Neuron (in vitro differentiated cells): ENCODE measurements at regions not wholly inside any gene's neighbourhood (a gene's known extent, or its start where the extent isn't known, plus 50 kb on each side); places are given as distances from the start of the nearest gene placed in this dataset.

Experiments
- H2AFZ ChIP-seq: one replicate; pipeline ENCODE4 v1.6.1; 2013; ENCODE audit warnings: low read depth, mild to moderate bottlenecking, inconsistent platforms, low read length, moderate library complexity
- H3K27me3 ChIP-seq: one replicate; pipeline ENCODE4 v1.6.1; 2013; ENCODE audit warnings: low read length; ENCODE audit not compliant: insufficient read depth
- H3K36me3 ChIP-seq: one replicate; pipeline ENCODE4 v1.6.1; 2013; ENCODE audit warnings: low read length; ENCODE audit not compliant: insufficient read depth
- H3K4me1 ChIP-seq: one replicate; pipeline ENCODE4 v1.6.1; 2013; ENCODE audit warnings: low read length; ENCODE audit not compliant: insufficient read depth
- H3K4me3 ChIP-seq: 2 replicates; pipeline ENCODE4 v1.5.1; 2013; ENCODE audit warnings: mild to moderate bottlenecking, low read length, moderate library complexity
- H3K9me3 ChIP-seq: one replicate; pipeline ENCODE4 v1.6.1; 2013; ENCODE audit warnings: low read length

DNA sequence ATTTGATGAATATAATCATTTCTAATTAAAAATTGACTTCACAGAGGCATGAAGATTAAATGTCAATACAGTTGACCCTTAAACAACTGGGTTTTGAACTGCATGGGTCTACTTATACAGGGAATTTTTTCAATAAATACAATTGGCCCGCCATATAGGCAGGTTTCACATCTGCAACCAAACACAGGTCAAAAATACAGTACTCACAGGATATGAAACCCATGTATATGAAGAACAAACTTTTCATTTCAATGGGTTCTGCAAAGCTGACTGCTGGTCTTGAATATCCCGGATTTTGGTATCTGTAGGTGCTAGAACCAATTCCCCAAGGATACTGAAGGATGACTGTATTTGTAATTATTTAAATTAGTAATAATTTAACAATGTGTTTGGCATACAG lies 555.6 kb downstream of the EPHA4 start:
- Histone ChIP-seq H3K4me3 (no peak overlapping the region), H3K27me3 (no peaks in the 10 kb centered on the region), H2AFZ (no peak overlapping the region), H3K4me1 (no peaks in the 10 kb centered on the region), H3K36me3 (no peaks in the 10 kb centered on the region), H3K9me3 (no peaks in the 10 kb centered on the region)

DNA sequence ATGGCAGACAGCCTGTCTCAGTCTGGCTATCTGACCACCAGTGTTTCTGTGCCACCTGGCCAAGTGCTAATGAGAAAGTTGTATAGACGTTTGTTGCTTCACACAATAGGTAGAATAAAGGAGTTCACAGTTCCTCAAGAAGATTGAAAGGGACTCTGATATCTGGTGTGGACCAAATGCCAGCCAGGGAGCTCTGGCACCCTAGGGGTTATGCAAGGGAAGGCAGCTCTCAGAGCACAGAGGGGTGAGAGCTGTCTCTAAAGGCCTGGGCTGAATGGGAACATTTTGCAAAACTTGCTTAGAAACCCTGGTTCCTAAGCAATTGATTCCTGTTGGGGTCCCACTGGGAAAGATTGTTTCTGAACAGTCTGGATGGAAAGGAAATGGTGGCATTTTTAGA lies 553.8 kb downstream of the EPHA4 start:
- no peaks in the 10 kb centered on the region for H3K9me3 ChIP-seq

DNA sequence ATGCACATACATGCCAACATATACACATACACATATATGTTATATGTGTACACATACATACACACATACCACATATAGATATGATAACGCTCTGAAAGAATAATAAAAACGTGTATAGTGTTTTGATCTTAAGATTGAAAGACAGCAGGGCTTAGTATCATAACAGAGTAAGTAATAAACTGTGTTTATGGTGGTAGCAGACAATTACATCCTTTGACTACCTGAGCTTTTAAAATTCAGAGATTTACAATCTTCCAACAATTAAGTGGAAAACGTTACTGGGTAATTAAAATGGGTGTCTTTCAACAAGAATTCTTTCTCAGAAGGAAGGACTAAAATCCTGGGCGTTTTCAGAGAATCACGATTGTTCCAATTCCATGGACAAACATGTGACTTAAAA lies 552.4 kb downstream of the EPHA4 start:
- H2AFZ ChIP-seq: no peak overlapping the region
- H3K27me3 ChIP-seq: no peaks in the 10 kb centered on the region
- no peak overlapping the region for H3K4me3 ChIP-seq
- no peaks in the 10 kb centered on the region for H3K4me1 ChIP-seq
- H3K9me3 ChIP-seq: no peaks in the 10 kb centered on the region
- H3K36me3 ChIP-seq: no peaks in the 10 kb centered on the region

More for the DNA sequence above, 553.8 kb downstream of the EPHA4 start:
- Histone ChIP-seq H3K4me1 (no peaks in the 10 kb centered on the region), H2AFZ (no peak overlapping the region), H3K27me3 (no peaks in the 10 kb centered on the region), H3K36me3 (no peaks in the 10 kb centered on the region), H3K4me3 (no peak overlapping the region)

DNA sequence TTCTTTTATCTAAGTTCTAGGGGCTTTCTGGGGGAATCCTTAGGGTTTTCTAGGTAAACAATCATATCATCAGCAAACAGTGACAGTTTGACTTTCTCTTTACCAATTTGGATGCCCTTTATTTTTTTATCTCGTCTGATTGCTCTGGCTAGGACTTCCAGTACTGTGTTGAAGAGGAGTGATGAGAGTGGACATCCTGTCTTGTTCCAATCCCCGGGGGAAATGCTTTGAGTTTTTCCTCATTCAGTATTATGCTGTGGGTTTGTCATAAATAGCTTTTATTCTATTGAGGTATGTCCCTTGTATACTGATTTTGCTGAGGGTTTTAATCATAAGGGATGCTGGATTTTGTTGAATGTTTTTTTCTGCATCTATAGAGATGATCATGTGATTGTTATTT lies 549.5 kb downstream of the EPHA4 start:
- no peak overlapping the region for H3K4me3 ChIP-seq
- no peaks in the 10 kb centered on the region for H3K4me1 ChIP-seq
- H3K36me3 ChIP-seq: no peaks in the 10 kb centered on the region
- no peak overlapping the region for H2AFZ ChIP-seq
- H3K27me3 ChIP-seq: no peaks in the 10 kb centered on the region
- H3K9me3 ChIP-seq: no peaks in the 10 kb centered on the region

DNA sequence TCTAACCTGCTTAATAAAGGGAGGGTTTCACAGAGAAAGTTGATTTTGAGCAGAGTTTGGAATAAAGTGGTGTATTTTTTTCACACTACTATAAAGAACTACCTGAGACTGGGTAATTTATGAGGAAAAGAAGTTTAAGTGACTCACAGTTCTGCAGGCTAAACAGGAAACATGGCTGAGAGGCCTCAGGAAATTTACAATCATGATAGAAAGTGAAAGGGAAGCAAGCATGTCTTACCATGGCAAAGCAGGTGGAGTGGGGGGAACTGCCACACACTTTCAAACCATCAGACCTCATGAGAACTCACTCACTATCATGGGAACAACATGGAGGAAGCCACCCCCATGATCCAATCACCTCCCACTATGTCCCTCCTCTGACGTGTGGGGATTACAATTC lies 546.7 kb downstream of the EPHA4 start:
- Histone ChIP-seq H3K4me3 (no peak overlapping the region), H3K9me3 (no peaks in the 10 kb centered on the region), H3K36me3 (no peaks in the 10 kb centered on the region), H3K27me3 (no peaks in the 10 kb centered on the region), H2AFZ (no peak overlapping the region), H3K4me1 (no peaks in the 10 kb centered on the region)

DNA sequence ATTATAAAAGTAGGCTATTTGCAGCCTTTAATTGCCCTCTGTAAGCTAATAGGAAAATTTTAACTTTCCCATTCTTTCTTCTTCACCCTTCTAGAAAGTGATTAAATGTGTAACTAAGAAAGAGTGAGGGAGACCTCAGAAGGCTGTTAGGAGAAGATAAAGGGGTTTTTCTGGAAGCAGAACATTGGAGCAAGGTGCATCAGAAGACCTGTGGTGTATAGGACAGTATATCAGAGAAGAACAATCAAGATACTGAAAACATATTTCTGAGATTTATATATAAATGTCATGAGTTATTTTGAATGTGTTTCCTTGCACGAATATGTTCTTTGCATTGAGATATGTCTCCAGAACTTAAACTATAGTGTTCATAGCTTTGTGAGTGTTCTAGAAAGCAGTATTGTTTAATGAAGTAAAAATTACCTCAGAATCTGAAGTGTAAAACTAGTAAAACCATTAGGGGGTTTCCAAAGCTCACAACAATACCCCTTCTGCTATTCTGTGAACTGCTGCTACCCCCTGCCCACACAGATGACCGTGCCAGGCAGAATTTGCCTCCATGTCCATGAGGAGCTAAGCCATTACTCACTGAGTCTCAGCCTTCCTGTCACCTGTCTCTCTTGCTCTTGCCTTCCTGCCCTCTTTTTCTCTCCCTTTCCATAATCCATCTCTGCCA lies 537.9 kb downstream of the EPHA4 start:
- H3K27me3 ChIP-seq: no peaks in the 10 kb centered on the region
- H3K4me1 ChIP-seq: no peaks in the 10 kb centered on the region
- no peaks in the 10 kb centered on the region for H3K36me3 ChIP-seq
- no peak overlapping the region for H2AFZ ChIP-seq
- H3K4me3 ChIP-seq: no peak overlapping the region
- H3K9me3 ChIP-seq: no peaks in the 10 kb centered on the region

DNA sequence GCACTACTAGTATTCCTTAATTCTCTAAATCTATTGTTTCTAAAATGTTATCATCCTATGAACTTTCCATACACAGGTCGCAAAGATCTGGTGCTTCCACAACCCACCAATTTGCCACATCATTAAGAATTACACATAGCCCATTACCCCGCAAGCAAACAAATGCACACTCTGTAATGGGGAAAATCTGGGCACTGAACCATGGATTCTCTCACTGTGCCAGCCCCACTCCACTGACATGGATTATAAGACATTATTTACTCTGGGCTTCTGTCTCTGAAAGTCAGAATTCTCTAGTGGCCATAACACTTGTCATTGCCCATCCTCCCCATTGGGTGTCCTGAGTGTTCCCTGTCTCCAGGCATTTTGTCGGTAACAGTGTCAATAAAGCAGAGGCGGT lies 537.1 kb downstream of the EPHA4 start:
- Histone ChIP-seq H3K9me3 (no peaks in the 10 kb centered on the region), H3K4me3 (no peak overlapping the region), H3K36me3 (no peaks in the 10 kb centered on the region), H2AFZ (no peak overlapping the region), H3K4me1 (no peaks in the 10 kb centered on the region), H3K27me3 (no peaks in the 10 kb centered on the region)

DNA sequence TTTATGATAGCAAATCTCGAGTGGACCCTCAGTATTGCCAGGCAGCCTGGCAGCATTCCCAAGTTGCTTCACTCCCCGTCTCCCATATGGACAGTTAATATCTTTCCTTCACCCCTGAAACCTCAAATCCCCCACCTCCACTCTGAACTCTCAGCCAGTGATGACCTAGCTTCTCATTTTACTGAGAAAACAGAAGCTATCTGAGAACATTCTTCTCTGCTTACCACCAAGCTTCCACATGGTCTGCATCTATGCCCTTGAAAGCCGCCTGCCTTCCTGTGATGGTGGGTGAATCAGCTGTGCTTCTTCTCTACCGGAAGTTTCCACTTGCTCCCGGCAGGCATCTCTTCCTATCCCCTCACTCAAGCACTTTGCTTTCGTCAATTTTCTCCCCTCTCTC lies 529.2 kb downstream of the EPHA4 start:
- Histone ChIP-seq H2AFZ (no peak overlapping the region), H3K27me3 (no peaks in the 10 kb centered on the region), H3K36me3 (no peaks in the 10 kb centered on the region), H3K9me3 (no peaks in the 10 kb centered on the region), H3K4me3 (no peak overlapping the region), H3K4me1 (no peaks in the 10 kb centered on the region)

DNA sequence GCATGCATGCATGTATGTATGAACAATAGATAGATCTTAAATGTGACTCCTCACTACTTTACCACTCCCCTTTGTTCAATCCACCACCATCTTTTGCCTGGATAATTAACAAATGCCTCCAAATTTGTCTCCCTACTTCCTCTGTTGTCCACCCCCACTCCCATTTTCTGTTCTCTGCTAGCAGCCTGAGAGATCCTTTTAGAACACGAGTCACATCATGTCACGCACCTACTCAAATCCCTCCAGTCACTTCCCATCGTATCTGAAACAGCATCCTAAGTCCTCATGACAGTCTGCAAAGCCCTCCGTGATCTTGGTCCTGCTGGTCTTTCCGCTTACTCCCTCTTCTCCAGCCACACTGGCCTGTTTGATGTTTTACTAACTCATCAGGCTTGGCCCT lies 527.3 kb downstream of the EPHA4 start:
- no peaks in the 10 kb centered on the region for H3K9me3 ChIP-seq
- H3K36me3 ChIP-seq: no peaks in the 10 kb centered on the region
- no peaks in the 10 kb centered on the region for H3K4me1 ChIP-seq

DNA sequence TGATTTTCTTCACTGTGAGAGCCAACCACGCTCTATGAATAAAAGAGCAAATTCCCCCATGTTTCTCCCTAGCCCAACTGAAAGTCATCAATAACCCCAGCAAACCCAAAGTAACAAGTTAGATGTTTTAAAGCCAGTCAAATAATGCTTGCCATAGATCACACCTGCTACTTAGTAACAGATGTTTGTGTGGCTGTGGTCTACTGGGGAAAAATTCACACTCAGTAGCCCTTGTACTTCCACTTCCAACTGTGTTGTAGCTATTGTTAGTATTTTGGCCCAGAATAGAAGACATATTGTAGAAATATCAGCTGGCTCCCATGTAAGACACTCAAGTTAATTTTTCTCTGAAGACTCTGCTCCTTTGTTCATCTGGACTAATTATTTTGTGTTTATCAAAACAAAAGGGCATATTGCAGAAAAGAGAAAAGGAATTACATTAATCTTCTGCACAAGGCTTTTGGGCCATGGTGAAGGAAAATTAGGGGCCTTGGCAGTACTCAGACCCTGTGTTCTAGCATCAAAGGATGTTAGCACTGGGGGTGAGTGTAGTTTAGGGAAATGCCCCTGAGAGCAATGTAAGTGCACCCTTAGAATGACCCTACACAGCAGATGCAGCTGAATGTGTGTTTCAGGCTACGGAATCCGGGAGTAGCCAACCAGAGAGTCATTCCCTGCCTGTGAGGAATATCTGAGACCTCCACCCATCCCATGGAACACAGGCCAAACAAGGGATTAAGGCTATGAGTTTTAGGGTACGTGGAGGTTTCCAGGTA lies 521.9 kb downstream of the EPHA4 start:
- no peaks in the 10 kb centered on the region for H3K9me3 ChIP-seq
- H2AFZ ChIP-seq: no peak overlapping the region
- H3K36me3 ChIP-seq: no peaks in the 10 kb centered on the region
- H3K27me3 ChIP-seq: no peaks in the 10 kb centered on the region
- no peak overlapping the region for H3K4me3 ChIP-seq
- H3K4me1 ChIP-seq: no peaks in the 10 kb centered on the region

More for the DNA sequence above, 527.3 kb downstream of the EPHA4 start:
- Histone ChIP-seq H3K4me3 (no peak overlapping the region), H2AFZ (no peak overlapping the region), H3K27me3 (no peaks in the 10 kb centered on the region)

DNA sequence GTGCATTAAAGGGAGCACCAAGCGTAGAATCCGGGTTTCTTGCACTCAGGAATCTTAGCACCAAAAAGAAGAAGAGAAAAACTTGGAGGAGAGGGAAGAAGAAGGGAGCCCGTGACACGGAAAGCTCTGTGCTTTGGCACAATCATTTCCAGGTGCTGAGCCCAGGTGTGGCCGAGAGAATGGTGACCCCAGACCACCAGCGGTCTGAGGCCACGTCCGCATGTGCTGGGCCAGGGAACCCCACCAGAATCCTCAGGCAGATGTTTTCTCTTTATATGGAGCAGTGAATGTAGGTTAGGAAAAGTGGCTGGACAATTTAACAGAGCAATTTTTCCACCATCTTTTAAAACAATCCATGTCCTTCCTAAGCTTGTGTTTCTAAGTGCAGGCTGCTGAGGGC lies 520.9 kb downstream of the EPHA4 start:
- Histone ChIP-seq H2AFZ (no peak overlapping the region), H3K4me3 (no peak overlapping the region), H3K36me3 (no peaks in the 10 kb centered on the region), H3K9me3 (no peaks in the 10 kb centered on the region), H3K4me1 (no peaks in the 10 kb centered on the region), H3K27me3 (no peaks in the 10 kb centered on the region)

DNA sequence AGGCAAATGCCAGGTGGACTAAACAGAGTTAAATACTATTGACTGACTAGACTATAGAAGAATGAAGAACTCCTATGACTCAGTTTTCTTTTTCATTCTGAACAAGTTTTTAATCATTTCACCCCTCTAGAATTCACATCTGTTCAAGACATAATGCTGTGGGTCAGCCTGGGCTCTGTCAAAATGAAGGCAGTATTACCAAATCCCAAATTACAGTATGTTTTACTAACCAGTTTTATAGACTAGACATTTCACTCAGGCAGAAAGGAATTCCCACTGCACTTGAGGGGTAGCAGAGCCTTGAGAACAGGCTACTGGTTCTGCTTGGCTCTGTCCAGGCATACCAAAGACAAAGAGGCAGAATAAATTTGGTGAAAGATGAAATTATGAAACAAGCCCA lies 511.7 kb downstream of the EPHA4 start:
- no peaks in the 10 kb centered on the region for H3K27me3 ChIP-seq
- H2AFZ ChIP-seq: no peak overlapping the region

DNA sequence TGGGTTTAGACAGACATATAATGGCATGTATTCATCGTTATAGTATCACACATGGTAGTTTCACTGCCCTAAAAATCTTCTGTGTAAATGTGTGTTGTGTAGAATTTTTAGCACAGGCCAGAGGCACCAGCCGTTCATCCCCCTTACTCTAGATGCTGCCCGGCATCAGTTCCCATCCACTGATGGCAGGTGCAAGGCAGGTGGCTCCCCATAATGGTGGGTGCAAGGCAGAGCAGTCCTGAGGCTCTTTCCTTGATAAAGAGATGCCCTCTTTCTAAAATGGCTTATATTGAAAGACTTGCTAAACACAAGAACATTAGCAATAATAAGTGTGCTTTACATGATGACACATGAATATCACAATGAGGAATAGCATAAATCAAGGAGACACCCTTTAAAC lies 508.5 kb downstream of the EPHA4 start:
- no peaks in the 10 kb centered on the region for H3K4me1 ChIP-seq

More for the DNA sequence above, 511.7 kb downstream of the EPHA4 start:
- no peaks in the 10 kb centered on the region for H3K36me3 ChIP-seq
- no peaks in the 10 kb centered on the region for H3K4me1 ChIP-seq
- H3K4me3 ChIP-seq: no peak overlapping the region
- H3K9me3 ChIP-seq: no peaks in the 10 kb centered on the region

More for the DNA sequence above, 508.5 kb downstream of the EPHA4 start:
- Histone ChIP-seq H3K9me3 (no peaks in the 10 kb centered on the region), H3K4me3 (no peak overlapping the region), H3K36me3 (no peaks in the 10 kb centered on the region), H2AFZ (no peak overlapping the region), H3K27me3 (no peaks in the 10 kb centered on the region)
